ENCODE measurements at regions not wholly inside any gene's neighbourhood (a gene's known extent, or its start where the extent isn't known, plus 50 kb on each side); places are given as distances from the start of the nearest gene placed in this dataset.

- Histone ChIP-seq H3K36me3 (replicated peaks; ENCODE audit: low read depth, low read length) (no peaks in the 10 kb centered on the region), H3K27ac (ENCODE audit: low read length) (no peak overlapping the region), H3K9ac (ENCODE audit: low read length) (no peak overlapping the region), H3K4me3 (ENCODE audit: low read length) (no peak overlapping the region), H3K4me2 (ENCODE audit: low read length) (no peak overlapping the region), H3K9me3 (ENCODE audit: insufficient read depth, low read length) (no peaks in the 10 kb centered on the region), H3K79me2 (ENCODE audit: low read length) (no peaks in the 10 kb centered on the region), H4K20me1 (ENCODE audit: insufficient read depth, low read length) (no peaks in the 10 kb centered on the region), H3K27me3 (ENCODE audit: low read depth, low read length) (no peaks in the 10 kb centered on the region), H3K4me1 (ENCODE audit: low read length) (no peaks in the 10 kb centered on the region), H2AFZ (ENCODE audit: low read depth, low read length) (no peak overlapping the region)
- no peak for TF ChIP-seq EZH2phosphoT487 (IDR thresholded peaks at IDR 0.05; ENCODE audit: low read depth)
- TF ChIP-seq CTCF (IDR thresholded peaks at IDR 0.05; ENCODE audit: low read depth, low read length): no peak
Observed at GRCh38 chr18:67692811-67693210, 176.3 kb upstream of the DSEL start.

GRCh38 chr18:67682516-67682915 is 166.0 kb upstream of the DSEL start:
- H3K27me3 ChIP-seq (ENCODE audit: low read depth, low read length): no peaks in the 10 kb centered on the region
- H3K4me1 ChIP-seq (ENCODE audit: low read length): no peaks in the 10 kb centered on the region
- no peak overlapping the region for H3K4me2 ChIP-seq (ENCODE audit: low read length)
- H3K27ac ChIP-seq (ENCODE audit: low read length): no peak overlapping the region
- no peaks in the 10 kb centered on the region for H3K9me3 ChIP-seq (ENCODE audit: insufficient read depth, low read length)
- H3K4me3 ChIP-seq (ENCODE audit: low read length): no peak overlapping the region
- no peak overlapping the region for H3K9ac ChIP-seq (ENCODE audit: low read length)
- no peak for TF ChIP-seq CTCF (IDR thresholded peaks at IDR 0.05; ENCODE audit: low read depth, low read length)
- no peak for TF ChIP-seq EZH2phosphoT487 (IDR thresholded peaks at IDR 0.05; ENCODE audit: low read depth)
- H4K20me1 ChIP-seq (ENCODE audit: insufficient read depth, low read length): no peaks in the 10 kb centered on the region
- H3K79me2 ChIP-seq (ENCODE audit: low read length): no peaks in the 10 kb centered on the region
- H2AFZ ChIP-seq (ENCODE audit: low read depth, low read length): no peak overlapping the region
- no peaks in the 10 kb centered on the region for H3K36me3 ChIP-seq (replicated peaks; ENCODE audit: low read depth, low read length)

GRCh38 chr18:67677489-67677888 is 161.0 kb upstream of the DSEL start:
- no peaks in the 10 kb centered on the region for H3K4me1 ChIP-seq (ENCODE audit: low read length)
- no peak overlapping the region for H3K9ac ChIP-seq (ENCODE audit: low read length)
- H3K9me3 ChIP-seq (ENCODE audit: insufficient read depth, low read length): no peaks in the 10 kb centered on the region
- H3K36me3 ChIP-seq (replicated peaks; ENCODE audit: low read depth, low read length): no peaks in the 10 kb centered on the region
- TF ChIP-seq EZH2phosphoT487 (IDR thresholded peaks at IDR 0.05; ENCODE audit: low read depth): no peak
- TF ChIP-seq CTCF (IDR thresholded peaks at IDR 0.05; ENCODE audit: low read depth, low read length): no peak
- H3K4me3 ChIP-seq (ENCODE audit: low read length): no peak overlapping the region
- no peaks in the 10 kb centered on the region for H3K27me3 ChIP-seq (ENCODE audit: low read depth, low read length)
- H3K4me2 ChIP-seq (ENCODE audit: low read length): no peak overlapping the region
- H4K20me1 ChIP-seq (ENCODE audit: insufficient read depth, low read length): no peaks in the 10 kb centered on the region
- no peak overlapping the region for H2AFZ ChIP-seq (ENCODE audit: low read depth, low read length)
- H3K27ac ChIP-seq (ENCODE audit: low read length): no peak overlapping the region
- H3K79me2 ChIP-seq (ENCODE audit: low read length): no peaks in the 10 kb centered on the region

GRCh38 chr18:67672716-67673115 is 156.2 kb upstream of the DSEL start:
- Histone ChIP-seq H3K4me1 (ENCODE audit: low read length) (no peaks in the 10 kb centered on the region), H3K79me2 (ENCODE audit: low read length) (no peaks in the 10 kb centered on the region), H3K9ac (ENCODE audit: low read length) (no peak overlapping the region), H3K27me3 (ENCODE audit: low read depth, low read length) (no peaks in the 10 kb centered on the region), H3K9me3 (ENCODE audit: insufficient read depth, low read length) (no peaks in the 10 kb centered on the region), H3K36me3 (replicated peaks; ENCODE audit: low read depth, low read length) (no peaks in the 10 kb centered on the region), H2AFZ (ENCODE audit: low read depth, low read length) (no peak overlapping the region), H3K4me3 (ENCODE audit: low read length) (no peak overlapping the region), H3K4me2 (ENCODE audit: low read length) (no peak overlapping the region), H4K20me1 (ENCODE audit: insufficient read depth, low read length) (no peaks in the 10 kb centered on the region), H3K27ac (ENCODE audit: low read length) (no peak overlapping the region)
- TF ChIP-seq CTCF (IDR thresholded peaks at IDR 0.05; ENCODE audit: low read depth, low read length) (no peak), EZH2phosphoT487 (IDR thresholded peaks at IDR 0.05; ENCODE audit: low read depth) (no peak)

Measured in OCI-LY3 (cell line).